Left renal cortex interstitium (tissue), 4 donors: ENCODE measurements at regions not wholly inside any gene's neighbourhood (a gene's known extent, or its start where the extent isn't known, plus 50 kb on each side); places are given as distances from the start of the nearest gene placed in this dataset.

Source experiments
- DNase-seq, 4 donors: peaks; one replicate each; pipeline ENCODE4 v3.0.0-alpha.2; 2013; ENCODE audit warnings: low read depth in 4 of 4, low spot score in 2 of 4, missing footprints in 1 of 4

DNA sequence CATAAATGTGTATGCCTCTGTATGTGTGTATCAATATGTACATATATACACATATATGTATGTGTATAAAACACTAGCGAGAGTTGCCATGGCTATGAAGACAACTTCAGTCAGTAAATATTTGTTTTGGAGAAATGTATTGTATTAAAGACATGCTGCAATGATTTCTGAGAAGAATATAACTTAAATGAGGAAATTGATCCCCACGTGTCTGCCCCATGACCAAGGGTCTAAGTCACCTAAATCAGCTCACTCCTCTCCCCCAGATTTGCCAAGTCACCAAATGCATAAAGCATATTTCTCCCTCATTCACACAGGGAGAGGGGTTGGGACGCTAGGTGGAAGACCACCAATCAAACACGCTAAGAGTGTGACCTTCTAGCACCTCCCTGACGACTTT lies 58.3 kb upstream of the LYST start:
- DNase-seq, result no peak

DNA sequence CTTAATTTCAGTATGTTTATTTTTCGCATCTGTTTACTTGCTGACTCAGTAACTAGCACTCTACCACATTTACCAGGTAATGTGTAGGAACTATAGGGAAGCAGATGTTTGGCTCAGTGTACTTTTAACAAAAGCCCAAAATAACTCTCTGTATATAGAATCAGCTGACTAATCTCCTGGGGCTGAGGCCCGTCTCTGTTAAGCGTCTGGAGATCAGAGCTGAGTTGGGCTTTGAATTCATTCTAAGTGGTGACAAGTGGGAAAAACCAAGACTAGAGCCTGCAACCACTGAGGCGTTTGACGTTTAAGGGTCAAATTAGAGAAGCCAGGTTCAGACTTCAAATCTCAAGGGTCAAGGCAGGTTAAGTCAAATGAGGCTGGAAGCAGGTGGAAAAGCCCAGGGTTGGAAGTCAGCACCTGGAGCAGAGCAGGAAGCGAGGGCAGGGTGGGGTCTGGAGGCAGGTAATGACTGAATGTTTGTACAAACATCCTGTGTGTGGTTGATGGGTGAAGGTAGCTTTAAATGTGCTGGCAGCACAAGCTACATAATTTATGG lies 56.8 kb upstream of the LYST start:
- no peak for DNase-seq

DNA sequence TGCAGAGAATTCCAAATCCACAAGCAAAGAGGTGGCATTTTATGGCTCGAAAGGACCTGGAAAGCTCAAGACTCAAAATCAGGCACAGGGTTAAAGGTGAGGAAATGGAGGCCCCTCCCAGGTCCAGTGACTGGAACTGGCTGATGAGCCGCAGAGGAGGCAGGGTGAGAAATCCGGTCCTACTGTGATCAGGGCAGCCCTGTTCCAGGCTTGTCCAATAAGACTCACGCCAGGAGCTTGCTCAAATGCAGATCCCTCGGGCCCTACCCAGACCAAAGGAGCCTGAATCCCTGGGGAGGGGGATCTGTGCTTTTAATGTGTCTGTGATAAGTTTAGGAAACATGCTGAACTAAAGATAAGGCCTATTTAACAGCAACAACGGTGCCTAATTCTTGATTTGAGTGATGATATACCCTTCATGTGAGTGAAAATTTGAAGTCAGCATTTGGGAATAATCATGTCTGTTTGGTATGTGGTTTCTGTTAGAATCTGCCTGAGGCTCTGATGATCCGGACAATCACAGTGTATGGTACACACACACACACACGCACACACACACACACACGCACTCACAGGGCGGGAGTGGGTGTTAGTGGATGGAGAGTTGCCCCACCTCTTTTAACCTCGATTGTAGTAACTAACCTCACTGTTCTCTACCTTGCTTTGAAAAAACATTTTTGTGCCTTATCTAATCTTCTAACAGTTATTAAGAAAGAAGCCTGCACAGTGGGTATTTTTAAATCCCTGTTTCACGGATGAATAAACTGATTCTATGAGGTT lies 54.1 kb upstream of the LYST start:
- no peak for DNase-seq

DNA sequence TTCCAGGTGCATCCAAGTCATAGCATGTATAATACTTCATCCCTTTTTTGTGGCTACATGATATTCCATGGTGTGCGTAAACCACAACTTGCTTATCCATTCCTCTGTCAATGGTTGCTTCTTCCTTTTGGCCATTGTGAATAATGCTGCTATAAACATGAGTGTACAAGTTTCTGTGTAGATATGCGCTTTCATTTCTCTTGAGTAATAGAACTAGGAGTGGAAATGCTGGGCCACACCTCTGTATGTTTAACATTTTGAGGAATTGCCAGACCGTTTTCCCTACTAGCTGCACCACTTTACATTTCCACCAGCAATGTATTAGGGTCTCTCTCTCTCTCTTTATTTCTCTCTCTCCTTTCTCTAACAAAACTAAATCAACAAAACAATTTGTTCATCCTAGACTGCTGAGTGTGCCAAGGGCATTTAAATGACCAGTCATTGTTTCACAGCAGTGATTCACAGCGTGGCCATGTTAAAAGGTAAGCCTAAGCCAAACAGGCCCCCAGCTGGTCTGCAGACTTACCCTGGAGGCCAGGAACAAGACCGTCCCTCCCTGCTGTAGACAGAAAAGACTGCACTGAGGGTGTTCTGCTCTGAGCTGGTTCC lies 53.2 kb upstream of the LYST start:
- DNase-seq, result no peak

DNA sequence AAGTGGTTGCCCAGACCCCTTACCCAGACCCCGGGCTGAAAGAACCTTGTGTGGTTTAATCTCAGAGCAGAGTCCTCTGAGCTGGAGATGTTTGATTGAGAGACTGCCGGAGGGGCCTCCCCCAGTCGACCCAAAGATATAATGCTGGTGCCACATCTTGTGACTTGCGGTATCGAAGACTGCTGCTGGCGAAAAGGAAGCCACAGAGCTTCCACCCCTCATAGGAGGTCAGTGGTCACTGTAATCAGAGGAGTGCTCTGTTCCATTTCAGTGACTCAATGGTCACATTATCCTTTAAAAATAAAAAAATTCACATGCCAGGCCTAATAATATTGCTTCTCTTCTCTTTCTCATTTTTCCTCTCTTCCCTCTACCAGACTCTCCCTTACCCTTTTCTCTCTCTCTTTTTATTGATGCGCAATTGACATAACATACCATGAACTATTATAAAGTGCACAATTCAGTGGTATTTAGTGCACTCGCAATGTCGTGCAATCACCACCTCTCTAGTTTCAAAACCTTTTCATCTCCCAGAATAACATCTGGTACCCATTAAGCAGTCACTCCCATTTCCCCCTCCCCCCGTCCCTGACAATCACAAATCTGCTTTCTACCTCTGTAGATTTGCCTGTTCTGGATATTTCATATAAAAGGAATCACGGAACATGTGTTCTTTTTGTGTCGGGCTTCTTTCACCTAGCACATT lies 52.6 kb upstream of the LYST start:
- no peak for DNase-seq

DNA sequence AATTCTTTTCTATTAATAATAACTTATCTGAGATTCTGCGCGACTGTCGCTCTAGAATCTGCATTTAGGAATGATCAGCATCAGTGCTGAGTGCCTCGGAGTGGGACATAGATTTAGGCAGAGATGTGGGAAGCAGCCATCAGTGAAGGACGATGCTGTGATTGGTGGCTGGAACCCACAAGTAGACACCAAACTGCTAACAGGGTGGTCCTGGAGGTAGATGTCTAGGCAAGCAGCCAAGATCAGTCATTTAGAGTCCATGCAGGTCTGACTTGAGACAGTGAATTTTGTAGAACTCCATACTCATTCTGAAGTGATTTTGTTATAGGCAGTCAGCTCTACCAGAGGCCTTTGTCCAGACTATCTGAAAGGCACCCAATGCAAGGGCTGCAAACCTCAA lies 51.8 kb upstream of the LYST start:
- no peak for DNase-seq

DNA sequence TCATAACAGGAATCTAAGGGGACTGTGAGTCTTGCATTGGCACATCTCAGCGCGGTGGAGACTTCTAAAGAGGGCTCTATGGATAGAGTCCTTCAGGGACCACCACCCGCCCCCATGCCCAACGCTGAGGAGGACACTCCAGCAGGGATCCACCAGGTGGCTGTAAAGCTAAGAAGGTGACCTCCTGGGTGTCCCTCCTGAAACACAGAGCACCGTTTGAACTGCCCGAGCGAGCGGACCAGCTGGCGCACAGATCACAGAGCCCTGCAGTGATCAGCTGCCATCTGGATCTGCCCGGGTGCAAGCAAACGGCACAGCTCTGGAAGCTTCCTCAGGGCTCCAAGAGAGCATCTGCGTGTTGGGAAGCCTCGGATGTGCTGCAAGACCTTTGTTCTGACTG lies 51.3 kb upstream of the LYST start:
- no peak for DNase-seq

DNA sequence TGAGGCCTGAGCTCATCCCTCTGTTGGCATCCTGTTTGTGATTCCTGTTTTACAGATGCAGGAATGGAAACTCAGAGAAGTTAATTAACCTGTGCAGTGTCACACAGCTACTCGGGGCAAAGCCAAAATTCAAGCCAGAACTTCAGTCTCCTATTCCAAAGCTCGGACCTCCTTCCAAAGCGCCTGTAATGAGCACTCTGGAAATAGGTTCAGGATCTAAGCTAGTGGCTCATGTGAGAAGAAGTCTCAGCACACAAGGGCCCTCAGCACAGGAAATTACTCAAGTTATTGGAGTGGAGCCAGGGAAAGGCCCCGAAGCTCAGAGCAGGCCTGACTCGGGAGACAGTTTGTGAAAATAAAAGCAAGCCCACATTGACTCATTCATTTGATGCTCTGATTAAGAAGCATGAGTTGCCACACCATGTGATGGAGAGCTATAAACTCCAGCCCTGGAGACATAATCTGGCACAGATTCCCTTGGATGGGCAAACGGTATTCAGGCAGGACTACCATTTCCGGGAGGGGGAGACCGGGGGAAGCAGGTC lies 50.6 kb upstream of the LYST start:
- peak in 3 of 4 donors; percentile 39 to 70 (median 44) for DNase-seq
